ENCODE measurements at regions not wholly inside any gene's neighbourhood (a gene's known extent, or its start where the extent isn't known, plus 50 kb on each side); places are given as distances from the start of the nearest gene placed in this dataset.

DNA sequence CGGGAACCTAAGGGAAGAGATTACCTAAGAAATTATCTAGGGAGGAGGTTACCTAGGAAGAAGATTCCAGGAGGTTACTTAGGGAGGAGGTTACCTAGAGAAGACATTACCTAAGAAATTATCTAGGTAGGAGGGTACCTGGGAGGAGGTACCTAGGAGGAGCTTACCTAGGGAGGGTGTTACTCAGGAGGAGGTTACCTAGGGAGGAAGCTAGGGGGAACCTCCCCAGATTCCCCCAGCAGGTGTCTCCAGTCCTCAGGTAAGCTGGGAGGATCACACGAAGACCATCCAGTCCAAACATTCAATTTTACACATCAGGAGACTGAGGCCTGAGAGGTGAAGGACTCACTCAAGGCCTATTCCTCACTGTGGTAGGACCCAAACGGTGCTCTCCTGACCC, 482.8 kb downstream of the TBC1D22A start:
- DNase-seq (ENCODE audit: low read depth in 2 of 2): no peak

GRCh38 chr22:47240116-47240515, 477.7 kb downstream of the TBC1D22A start:
- no peak for DNase-seq (ENCODE audit: low read depth in 2 of 2)

DNA sequence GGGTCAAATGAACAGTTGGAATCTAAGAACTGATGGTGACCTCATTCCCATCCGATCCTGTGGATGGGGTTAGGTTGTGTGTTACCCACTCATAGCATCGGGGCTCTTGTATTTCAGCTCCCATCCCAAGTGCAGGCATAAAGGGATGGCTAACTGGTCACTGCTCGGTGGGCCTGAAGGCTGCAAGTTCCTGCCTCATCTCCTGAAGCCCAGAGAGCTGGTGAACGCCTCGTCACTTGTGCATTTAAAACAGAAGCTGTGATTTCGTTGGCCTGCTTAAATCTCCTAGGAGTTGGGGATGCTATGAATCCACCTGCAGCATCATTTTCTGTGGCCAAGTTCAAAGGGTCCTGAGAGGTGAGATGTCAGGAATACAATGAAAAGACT, 477.0 kb downstream of the TBC1D22A start:
- no peak for DNase-seq (ENCODE audit: low read depth in 2 of 2)

GRCh38 chr22:47238690-47239473, 476.4 kb downstream of the TBC1D22A start:
- no peak for DNase-seq (ENCODE audit: low read depth in 2 of 2)

GRCh38 chr22:47237890-47238480, 475.5 kb downstream of the TBC1D22A start:
- no peak for DNase-seq (ENCODE audit: low read depth in 2 of 2)

- DNase-seq (ENCODE audit: low read depth in 2 of 2): no peak
Measured at GRCh38 chr22:47236718-47237117, 474.3 kb downstream of the TBC1D22A start.

- no peak for DNase-seq (ENCODE audit: low read depth in 2 of 2)
Measured at GRCh38 chr22:47236161-47236560, 473.7 kb downstream of the TBC1D22A start.

GRCh38 chr22:47233316-47234243, 471.1 kb downstream of the TBC1D22A start:
- DNase-seq (ENCODE audit: low read depth in 2 of 2): no peak

DNA sequence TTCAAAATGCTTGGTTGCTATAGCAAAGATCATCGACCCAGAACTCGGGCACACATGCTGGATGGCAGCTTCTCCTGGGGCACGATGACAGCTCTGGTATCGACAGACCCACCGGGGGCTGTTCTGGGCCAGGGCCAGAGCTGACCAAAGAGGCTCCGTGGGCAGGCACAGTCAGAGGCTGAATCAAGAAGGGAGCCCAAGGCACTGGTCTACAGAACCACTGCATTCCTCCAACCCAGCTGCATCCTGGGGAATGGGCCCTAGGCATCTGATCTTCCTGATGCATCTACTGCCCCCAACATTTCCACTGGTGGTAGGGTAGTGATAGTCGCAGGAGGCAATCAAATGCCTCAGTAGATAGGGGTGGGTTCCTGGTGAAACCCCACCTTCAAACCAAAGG, 470.3 kb downstream of the TBC1D22A start:
- DNase-seq (ENCODE audit: low read depth in 2 of 2): no peak

DNA sequence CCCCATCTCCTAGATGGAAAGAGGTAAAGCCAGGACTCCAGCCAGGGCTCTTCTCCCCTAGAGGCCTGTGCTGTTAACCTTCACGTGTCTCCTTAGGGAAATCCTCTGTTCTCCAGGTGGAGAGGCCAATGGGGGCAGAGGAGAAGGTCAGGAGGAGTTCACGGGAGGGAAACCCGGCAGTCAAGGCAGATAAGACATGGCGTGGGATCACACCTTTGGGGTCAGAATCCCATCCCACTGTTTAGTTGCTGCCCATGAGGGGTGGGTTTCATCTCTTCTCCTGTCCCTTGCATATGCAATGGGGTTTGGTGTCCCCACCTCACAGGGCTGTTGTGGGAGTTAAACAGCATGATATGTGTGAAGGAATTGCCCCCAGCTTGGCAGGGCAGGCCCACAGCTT, 469.7 kb downstream of the TBC1D22A start:
- no peak for DNase-seq (ENCODE audit: low read depth in 2 of 2)

GRCh38 chr22:47231759-47232158, 469.3 kb downstream of the TBC1D22A start:
- DNase-seq (ENCODE audit: low read depth in 2 of 2): no peak

DNA sequence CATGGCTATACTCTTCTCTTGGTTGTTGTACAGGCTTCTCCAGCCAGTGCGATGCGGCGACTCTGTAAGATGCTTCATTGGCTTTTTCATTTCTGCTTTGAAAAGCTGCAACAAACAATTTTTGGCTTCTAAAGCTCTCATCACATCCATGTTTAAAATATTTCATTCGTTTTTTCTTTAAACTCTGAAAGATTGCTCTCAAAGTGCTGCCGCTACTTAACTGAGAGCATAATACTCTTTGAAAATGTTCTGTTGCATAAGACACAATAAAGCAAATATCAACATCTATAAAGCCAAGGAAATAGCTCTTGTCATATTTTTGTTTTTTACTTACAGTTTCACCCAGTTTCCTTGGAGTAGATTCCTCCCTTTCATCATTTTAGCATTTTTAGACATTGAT, 468.3 kb downstream of the TBC1D22A start:
- no peak for DNase-seq (ENCODE audit: low read depth in 2 of 2)

DNA sequence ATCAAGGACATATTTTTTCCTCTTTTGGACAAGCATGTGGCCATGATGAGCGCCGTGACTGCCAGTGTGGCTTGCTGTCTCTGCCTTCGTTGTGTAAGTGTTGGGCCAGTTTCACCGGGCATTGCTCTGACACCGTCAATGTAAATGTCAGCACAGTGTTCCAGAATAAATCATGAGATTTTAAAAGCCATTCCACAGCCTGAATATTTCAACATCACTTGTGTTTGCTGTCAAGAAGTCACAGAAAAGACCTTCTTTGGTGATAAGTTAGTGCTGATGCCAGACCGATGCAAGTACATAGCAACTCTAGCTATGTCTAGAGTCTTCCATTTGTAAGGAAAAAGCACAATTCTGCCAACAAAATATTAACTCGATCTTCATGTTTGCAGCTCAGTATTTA, 467.8 kb downstream of the TBC1D22A start:
- DNase-seq (ENCODE audit: low read depth in 2 of 2): no peak

GRCh38 chr22:47228767-47229166, 466.3 kb downstream of the TBC1D22A start:
- DNase-seq (ENCODE audit: low read depth in 2 of 2): no peak

- DNase-seq (ENCODE audit: low read depth in 2 of 2): no peak
Measured at GRCh38 chr22:47225931-47226633, 463.6 kb downstream of the TBC1D22A start.

- no peak for DNase-seq (ENCODE audit: low read depth in 2 of 2)
Measured at GRCh38 chr22:47225080-47225930, 462.9 kb downstream of the TBC1D22A start.
